ENCODE measurements at regions not wholly inside any gene's neighbourhood (a gene's known extent, or its start where the extent isn't known, plus 50 kb on each side); places are given as distances from the start of the nearest gene placed in this dataset.
"Not testable (repeated sequence)": the region's sequence is repeated elsewhere in the genome, so short reads cannot be mapped to it uniquely, and the experiment has no call there.

DNA sequence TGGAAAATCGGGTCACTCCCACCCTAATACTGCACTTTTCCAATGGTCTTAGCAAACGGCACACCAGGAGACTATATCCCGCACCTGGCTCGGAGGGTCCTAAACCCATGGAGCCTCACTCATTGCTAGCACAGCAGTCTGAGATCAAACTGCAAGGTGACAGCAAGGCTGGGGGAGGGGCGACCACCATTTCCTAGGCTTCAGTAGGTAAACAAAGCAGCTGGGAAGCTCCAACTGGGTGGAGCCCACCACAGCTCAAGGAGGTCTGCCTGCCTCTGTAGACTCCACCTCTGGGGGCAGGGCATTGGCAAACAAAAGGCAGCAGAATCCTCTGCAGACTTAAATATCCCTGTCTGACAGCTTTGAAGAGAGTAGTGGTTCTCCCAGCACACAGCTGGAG, 109.0 kb upstream of the DEFB108B start:
- not testable (repeated sequence) for DNase-seq

DNA sequence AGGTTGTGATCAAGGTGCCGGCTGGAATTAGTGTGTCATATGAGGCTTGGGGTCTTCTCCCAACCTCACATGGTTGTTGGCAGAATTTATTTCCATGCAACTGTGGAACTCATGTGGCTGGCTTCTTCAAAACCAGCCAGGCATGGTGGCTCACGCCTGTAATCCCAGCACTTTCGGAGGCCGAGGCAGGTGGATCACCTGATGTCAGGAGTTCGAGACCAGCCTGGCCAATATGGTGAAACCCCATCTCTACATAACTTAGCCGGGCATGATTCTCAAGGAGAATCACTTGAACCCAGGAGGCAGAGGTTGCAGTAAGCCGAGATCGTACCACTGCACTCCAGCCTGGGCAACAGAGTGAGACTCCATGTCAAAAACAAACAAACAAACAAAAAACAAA, 102.3 kb upstream of the DEFB108B start:
- DNase-seq = not testable (repeated sequence)

DNA sequence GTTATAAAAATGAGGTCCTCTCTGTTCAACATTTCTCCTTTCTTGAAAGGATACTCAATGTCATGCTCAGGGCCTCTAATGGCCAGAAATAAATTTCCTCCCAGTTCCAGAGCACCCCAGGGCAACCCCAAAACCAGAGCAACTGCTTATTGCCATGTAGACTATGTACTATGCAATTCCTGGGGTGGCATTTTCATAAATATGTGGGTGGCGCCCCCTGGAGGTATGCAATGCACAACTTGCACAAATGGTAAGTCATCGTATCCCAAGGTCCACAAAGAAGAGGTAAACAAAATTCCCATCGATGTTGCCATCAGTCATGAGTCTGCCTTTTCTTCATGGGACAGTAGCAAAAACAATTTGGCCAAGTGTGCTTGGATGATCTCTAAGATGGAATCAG, 98.6 kb upstream of the DEFB108B start:
- not testable (repeated sequence) for DNase-seq

DNA sequence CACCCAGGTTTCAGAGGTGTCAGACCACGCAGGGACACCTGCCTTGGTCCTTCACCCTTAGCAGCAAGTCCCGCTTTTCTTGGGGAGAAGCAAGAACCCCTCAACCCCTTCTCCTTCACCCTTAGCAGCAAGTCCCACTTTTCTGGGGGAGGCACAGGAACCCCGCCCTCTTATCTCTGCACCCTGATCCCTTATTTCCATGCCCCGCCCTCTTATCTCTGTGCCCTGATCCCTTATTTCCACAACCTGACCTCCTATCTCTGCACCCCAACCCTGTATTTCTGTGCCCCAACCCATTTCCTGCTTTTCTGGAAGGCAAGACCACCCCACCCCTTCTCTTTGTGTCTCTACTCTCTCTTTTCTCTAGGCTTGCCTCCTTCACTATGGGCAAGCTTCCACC, 94.7 kb upstream of the DEFB108B start:
- not testable (repeated sequence) for DNase-seq

DNA sequence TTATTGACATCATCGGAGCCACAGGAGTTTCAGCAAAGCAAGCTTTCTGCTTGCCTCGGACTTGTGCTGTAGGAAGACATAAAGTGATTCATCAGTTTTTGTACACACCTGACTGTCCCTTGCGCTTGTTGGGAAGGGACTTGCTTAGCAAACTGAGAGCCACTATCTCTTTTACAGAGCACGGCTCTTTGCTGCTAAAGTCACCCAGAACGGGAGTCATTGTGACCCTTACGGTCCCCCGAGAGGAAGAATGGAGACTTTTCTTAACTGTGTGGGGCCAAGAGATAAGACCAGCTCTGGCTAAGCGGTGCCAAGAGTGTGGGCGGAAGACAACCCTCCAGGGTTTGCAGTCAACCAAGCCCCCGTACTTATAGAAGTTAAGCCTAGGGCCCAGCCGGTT, 89.6 kb upstream of the DEFB108B start:
- DNase-seq = not testable (repeated sequence)

DNA sequence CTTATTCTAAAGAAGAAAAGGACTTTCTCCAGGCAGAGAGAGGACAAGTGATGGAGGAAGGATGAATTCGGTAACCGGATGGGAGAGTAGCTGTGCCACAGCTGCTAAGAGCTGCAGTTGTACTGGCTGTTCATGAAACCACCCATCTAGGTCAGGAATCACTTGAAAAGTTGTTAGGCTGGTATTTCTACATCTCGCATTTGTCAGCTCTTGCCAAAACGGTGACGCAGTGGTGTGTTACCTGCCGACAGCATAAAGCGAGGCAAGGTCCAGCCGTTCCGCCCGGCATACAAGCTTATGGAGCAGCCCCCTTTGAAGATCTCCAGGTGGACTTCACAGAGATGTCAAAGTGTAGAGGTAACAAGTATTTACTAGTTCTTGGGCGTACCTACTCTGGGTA, 87.3 kb upstream of the DEFB108B start:
- not testable (repeated sequence) for DNase-seq

DNA sequence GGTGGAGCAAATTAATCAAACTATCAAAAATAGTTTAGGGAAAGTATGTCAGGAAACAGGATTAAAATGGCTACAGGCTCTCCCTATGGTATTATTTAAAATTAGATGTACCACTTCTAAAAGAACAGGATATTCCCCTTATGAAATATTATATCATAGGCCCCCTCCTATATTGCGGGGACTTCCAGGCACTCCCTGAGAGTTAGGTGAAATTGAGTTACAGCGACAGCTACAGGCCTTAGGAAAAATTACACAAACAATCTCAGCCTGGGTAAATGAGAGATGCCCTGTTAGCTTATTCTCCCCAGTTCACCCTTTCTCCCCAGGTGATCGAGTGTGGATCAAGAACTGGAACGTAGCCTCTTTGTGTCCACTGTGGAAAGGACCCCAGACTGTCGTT, 86.7 kb upstream of the DEFB108B start:
- not testable (repeated sequence) for DNase-seq

DNA sequence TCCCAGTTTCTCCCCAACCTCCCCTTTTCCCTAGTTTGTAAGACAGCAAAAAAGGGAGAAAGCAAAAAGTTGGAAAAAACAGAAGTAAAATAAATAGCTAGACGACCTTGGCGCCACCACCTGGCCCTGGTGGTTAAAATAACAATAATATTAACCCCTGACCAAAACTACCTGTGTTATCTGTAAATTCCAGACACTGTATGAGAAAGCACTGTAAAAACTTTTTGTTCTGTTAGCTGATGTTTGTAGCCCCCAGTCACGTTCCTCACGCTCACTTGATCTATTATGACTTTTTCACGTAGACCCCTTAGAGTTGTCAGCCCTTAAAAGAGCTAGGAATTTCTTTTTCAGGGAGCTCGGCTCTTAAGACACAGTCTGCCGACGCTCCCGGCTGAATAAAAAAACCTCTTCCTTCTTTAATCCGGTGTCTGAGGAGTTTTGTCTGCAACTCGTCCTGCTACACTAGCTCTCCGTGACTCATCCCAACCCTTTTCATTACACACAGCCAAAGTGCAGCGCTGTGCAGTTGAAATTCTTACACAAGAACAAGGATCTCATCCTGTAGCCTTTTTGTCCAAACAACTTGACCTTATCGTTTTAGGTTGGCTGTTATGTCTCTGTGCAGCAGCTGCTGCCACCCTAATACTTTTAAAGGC, 83.9 kb upstream of the DEFB108B start:
- DNase-seq = not testable (repeated sequence)

DNA sequence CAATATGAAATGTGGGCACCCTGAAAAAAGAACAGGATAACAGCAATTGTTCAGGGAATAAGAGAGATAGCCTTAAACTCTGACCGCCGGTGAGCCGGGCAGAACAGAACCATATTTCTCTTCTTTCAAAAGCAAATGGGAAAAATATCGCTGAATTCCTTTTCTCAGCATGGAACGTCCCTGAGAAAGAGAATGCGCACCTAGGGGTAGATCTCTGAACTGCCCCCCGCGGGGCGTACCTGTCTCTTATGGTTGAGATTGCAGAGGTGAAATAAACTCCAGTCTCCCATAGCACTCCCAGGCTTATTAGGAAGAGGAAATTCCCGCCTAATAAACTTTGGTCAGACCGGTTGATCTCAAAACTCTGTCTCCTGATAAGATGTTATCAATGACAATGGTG, 82.1 kb upstream of the DEFB108B start:
- not testable (repeated sequence) for DNase-seq

DNA sequence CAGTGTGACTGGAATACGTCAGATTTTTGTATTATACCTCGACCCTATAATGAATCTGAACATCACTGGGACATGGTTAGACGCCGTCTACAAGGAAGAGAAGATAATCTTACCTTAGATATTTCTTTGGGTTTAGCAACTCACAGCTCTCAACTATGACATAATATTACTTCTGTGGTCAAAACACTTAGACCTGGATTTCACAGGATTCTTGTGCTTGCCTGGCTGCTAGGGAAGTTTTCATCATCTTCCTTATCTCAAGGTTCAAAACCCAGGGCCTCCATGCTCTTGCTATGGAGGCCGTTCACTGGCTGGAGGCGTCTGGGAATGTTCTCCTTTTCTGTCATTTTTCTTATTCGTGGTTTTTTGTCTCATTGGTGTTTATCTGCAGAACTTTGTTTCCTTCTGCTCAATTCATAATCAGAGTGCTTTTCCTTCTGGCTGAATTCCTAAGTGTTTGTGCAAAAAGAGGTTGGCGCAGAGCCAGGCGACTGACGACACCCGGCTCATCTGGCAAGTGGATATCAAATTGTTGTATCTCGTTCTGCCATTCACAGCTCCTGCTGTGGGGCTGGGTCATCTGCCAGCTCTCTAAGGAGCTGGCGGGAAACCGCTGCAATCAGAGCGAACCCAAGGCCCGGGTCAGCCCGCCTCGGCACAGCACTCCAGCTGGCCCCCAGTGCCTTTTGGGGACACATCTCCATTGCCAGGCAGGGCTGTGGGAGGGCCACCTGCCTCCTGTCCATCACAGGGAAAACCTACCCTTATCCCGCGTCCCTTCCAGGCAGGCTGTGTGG, 68.1 kb upstream of the DEFB108B start:
- not testable (repeated sequence) for DNase-seq

DNA sequence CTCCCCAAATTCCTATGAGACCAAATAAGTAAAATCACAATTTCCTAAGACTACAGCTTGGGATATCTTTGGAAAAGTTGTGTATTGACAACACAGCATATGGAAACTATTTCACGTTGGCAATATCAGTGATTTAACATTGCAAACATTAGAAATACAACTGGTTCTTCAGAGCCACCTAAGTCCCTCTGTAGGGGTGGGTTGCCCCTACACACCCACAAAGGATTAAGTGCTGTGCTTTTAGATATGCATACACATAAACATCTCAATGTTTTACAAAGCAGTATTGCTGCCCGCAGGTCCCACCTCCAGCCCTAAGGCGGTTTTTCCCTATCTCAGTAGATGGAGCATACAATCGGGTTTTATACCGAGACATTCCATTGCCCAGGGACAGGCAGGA, 66.0 kb upstream of the DEFB108B start:
- DNase-seq = not testable (repeated sequence)

DNA sequence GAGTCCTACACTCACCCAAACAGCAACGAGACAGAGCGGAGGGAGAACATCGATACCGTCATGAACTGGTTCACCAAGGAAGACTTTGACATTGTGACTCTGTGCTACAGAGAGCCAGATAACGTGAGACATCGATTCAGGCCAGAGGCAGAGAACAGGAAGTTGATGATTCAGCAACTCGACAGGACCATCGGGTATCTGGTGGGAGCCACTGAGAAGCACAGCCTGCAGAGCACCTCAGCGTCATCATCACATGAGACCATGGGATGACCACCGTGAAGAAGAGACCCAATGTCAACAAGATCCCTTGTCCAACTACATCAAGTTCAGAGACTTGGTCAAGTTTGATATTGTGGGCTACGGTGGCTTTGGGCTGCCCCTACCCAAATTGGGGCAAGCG, 60.8 kb upstream of the DEFB108B start:
- DNase-seq = not testable (repeated sequence)

DNA sequence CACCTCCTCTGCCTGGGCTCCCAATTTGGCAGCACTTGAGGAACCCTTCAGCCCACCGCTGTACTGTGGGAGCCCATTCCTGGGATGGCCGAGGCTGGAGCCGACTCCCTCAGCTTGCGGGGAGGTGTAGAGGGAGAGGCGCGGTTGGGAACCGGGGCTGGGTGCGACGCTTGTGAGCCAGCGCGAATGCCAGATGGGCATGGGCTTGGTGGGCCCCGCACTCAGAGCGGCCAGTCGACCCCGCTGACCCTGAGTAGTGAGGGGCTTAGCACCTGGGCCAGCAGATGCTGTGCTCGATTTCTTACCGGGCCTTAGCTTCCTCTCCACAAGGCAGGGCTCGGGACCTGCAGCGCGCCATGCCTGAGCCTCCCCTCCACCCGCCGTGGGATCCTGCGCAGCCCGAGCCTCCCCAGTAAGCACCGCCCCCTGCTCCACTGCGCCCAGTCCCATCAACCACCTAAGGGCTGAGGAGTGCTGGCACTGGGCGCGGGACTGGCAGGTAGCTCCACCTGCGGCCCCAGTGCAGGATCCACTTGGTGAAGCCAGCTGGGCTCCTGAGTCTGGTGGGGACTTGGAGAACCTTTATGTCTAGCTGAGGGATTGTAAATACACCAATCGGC, 58.3 kb upstream of the DEFB108B start:
- no peak for DNase-seq

DNA sequence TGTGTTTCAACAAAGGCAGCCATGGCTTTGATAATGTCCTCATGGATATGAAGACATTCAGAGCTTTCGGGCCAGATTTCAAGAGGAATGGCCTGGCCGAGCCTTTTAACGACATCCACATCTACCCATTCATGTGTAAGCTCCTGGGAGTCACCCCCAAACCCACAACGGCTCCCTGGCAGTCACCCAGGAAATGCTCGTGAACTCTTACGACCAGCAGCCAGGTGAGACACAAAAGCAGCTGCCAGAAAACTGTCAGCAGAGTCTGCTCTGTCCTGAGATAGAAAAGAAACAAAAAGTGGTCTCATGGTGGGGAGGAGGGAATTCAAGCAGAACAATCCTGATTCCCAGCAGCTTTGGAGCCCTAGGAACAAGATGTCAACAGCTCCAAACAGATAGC, 52.9 kb upstream of the DEFB108B start:
- DNase-seq = not testable (repeated sequence)

DNA sequence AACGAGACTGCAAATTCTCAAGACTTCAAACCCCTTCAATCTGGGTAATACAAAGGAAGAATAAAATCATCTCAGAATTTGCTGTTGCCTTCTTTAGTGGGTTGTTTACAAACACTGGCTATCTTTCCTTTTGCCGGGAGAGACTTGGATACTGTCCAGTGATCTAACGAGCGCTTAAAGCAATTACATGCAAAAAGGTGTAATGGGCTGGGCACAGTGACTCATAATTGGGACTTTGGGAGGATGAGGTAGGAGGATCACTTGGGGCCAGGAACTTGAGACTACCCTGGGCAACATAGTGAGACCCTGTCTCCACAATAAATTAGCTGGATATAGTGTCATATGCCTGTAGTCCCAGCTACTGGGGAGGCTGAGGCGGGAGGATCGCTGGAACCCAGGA, 52.2 kb upstream of the DEFB108B start:
- not testable (repeated sequence) for DNase-seq

DNA sequence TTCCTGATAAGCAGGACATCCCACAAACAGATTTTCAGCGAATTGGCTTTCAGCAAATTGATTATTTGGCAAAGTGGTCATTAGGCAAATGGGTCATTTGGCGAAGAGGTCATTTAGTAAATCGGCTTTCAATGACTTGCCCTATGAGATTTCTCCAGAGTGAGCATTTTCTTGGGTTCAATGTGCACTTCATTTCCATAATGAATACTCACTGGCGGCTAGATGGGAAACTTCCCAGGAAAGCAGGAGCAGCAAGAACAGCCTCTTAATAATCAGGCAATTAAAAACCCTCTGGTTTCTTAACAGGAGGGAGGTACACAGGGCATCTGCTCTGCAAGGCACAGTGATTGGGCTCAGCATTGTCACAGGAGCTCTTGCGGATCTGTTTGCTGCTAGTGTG, 51.5 kb upstream of the DEFB108B start:
- DNase-seq = not testable (repeated sequence)

DNA sequence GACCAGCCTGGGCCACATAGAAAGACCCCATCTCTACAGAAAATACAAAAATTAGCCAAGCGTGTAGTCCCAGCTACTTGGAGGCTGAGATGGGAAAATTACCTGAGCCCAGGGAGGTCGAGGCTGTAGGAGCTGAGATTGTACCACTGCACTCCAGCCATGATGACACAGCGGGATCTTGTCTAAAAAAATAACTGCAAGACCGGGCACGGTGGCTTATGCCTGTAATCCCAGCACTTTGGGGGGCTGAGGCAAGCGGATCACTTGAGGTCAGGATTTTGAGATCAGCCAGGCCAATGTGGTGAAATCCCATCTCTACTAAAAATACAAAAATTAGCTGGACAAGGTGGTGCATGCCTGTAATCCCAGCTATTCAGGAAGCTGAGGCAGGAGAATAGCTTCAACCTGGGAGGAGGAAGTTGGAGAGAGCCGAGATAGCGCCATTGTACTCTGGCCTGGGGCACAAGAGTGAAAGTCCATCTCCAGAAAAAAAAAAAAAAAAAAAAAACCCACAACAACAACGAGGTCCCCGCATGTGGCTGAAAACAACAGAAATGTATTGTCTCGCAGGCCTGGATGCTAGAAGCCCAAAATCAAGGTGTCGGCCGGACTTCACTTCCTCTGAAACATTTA, 50.7 kb upstream of the DEFB108B start:
- DNase-seq = not testable (repeated sequence)

DNA sequence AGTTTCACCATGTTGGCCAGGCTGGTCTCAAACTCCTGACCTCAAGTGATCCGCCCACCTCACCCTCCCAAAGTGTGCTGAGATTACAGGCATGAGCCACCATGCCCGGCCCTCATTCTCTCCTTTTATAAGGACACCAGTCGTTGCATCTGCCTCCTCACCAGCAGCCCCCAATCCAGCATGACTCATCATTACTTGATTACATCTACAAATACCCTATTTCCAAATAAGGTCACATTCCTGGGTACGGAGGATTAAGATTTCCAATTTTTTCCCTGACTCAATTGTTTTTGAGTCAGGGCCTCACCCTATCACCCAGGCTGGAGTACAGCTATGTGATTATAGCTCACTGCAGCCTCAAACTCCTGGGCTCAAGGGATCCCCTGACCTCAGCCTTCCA, 49.8 kb upstream of the DEFB108B start:
- DNase-seq = not testable (repeated sequence)

All from midbrain (tissue), 1 donor.